GM18870 (cell line): ENCODE measurements at regions not wholly inside any gene's neighbourhood (a gene's known extent, or its start where the extent isn't known, plus 50 kb on each side); places are given as distances from the start of the nearest gene placed in this dataset.
A peak's percentile ranks its signal among the peaks of the same experiment; 100 is the strongest.

Experiments
- ATAC-seq: cut with Tn5 transposase; IDR thresholded peaks from one replicate; pipeline ENCODE4 v1.9.1; 2021; ENCODE audit warnings: moderate library complexity; ENCODE audit not compliant: unreplicated experiment

DNA sequence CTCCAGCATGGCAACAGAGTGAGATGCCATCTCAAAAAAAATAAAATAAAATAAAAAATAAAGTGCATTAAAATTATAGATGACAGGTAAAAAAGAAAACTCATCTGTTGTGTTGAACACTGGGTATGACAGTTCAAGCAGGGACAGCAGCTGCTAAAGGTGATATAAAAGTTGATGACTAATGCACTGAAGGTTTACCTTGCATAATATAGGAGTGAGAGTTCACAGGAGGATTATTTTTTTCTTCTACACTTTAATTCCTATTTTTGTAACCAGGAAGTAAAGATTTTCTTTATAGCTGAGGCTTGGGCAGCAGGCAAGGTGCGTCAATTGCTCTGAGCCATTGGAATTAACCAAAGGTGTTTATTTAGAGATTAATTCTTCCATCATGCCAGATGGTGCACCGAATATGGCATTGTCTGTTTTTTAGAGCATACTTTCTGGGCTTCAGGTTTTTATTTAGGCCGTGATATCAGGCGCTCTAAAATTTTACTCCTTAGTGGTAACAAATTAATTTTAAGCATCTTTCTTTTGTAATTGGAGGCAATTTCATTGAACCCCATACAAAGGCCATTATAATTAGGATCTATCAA is 337.0 kb upstream of the SLC10A2 start:
- no peak for ATAC-seq

DNA sequence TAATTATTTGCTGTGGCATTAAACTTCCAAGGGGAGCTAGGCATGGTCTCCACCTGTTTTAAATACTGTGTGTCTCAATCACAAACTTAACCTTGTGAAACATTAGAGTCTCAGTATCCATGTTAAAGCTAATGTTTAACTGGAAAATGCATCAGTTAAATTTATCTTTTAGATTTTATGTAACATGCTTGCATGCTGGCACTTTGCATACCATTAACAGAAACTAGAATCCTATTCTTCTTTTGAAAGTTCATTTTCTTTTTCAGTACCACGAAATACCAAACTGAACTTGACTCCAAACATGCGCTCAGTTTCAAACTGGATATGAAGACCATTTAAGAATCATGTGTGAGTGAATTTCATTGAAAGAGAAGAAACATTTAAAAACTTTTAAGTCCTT is 328.9 kb upstream of the SLC10A2 start:
- peak; percentile 52 for ATAC-seq

- ATAC-seq: no peak
These were observed 328.4 kb upstream of the SLC10A2 start for GRCh38 chr13:103394618-103395017.

DNA sequence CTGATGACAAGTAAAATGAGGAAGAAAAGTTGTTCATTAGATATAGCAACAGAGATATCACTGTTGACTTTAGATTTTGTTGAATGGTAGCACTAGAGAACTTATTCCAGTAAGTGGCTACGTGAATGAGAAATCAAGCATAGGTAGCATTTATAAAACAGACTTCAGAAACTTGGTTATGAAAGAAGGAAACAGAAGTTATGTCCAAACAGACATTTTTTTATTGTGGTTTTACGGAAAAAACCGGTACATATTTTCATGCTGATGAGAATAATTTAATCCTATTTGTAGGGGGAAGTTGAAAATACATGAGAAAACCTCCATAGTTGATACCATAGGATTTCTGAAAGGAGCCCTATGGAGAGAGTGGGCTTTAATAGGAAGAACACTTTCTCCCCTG is 325.7 kb upstream of the SLC10A2 start:
- no peak for ATAC-seq

GRCh38 chr13:103388839-103389238 is 322.6 kb upstream of the SLC10A2 start:
- no peak for ATAC-seq

DNA sequence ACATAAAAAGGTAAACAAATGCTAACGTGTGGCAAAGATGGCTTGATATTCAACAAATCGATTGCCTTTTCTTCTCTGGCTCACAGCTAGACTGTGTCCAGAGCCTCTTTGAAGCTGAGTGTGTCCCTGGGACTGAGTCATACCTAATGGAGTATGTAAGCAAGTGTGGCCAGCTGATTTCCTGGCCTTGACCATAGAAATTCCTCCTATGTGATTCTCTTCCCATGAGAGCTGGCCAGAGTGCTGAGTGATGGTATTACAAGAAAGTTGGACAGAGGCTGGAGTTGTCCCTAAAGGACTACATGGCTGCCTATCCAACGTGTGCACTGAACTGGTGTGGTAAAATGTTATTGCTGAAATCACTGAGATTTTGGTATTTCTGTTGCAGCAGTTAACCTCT is 320.1 kb upstream of the SLC10A2 start:
- ATAC-seq: no peak

- no peak for ATAC-seq
These were observed 307.7 kb upstream of the SLC10A2 start for GRCh38 chr13:103373916-103374315.

GRCh38 chr13:103371271-103371670 is 305.1 kb upstream of the SLC10A2 start:
- ATAC-seq: no peak

- ATAC-seq: no peak
These were observed 304.6 kb upstream of the SLC10A2 start for GRCh38 chr13:103370790-103371189.

DNA sequence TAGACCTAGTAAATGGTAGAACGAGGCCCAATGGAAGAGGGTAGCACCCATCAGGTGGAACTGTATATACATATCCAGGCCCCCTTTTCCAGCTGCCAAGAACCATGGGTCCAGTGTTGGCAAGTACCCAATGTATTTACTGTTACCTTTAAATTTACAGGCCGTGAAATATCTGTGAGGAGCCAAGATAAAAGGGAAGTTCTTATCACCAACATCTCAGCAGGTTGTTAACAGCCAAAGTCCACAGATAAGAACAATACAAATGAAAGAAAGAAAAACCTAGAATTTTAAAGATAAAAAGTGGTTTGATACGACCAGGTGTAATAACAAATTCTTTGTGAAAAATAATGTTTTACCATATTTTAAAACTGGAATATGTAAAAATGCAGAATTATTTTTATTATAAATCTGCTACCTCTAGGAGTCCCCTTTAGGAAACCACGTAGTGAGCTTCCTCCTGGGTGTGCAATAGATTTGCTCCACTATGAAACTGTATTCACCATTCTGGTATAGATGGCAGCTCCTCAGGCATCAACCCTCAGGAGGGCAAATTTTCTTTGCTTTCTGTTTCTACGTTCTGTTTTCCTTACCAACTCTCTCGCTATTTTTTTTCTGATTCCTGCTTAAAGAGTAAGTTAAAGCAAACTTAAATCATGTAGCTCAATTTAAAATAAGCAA is 292.2 kb upstream of the SLC10A2 start:
- no peak for ATAC-seq

- no peak for ATAC-seq
These were observed 290.1 kb upstream of the SLC10A2 start for GRCh38 chr13:103356226-103356864.

DNA sequence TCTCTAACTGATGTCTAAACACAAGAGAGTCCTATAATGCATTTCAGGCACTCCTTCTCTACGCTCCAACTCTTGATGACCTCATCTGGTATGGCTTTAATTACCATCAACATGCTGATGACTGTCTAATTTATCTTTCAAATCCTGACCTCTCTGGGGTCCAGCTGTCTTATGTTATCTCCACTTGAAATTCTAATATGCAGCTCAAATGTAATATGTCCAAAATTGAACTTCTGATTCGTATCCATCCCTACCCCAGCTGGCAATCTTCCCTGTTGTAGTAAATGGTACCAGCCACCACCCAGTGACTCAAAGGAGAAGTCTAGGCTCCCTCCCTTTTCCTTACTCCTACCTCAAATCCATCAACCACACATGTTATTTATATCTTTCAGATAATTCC is 288.0 kb upstream of the SLC10A2 start:
- no peak for ATAC-seq

GRCh38 chr13:103351035-103351828 is 285.0 kb upstream of the SLC10A2 start:
- no peak for ATAC-seq

DNA sequence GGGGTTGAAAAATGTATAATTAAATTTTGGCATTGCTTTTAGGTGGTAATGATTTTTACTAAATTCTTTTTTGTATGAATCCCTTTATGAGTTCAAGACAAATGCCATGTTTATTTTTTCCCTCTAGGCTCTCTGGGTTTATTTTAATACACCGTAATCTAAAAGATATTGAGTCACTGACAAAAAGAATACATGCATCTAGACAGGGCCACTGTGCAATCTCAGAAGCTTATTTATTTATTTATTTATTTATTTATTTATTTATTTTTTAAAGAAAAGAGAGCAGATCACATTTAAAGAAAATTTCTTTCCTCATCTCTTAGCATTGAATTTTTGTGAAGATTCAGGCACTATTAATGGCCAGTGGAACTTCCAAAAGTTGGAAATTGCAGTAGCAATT is 283.9 kb upstream of the SLC10A2 start:
- ATAC-seq: no peak

DNA sequence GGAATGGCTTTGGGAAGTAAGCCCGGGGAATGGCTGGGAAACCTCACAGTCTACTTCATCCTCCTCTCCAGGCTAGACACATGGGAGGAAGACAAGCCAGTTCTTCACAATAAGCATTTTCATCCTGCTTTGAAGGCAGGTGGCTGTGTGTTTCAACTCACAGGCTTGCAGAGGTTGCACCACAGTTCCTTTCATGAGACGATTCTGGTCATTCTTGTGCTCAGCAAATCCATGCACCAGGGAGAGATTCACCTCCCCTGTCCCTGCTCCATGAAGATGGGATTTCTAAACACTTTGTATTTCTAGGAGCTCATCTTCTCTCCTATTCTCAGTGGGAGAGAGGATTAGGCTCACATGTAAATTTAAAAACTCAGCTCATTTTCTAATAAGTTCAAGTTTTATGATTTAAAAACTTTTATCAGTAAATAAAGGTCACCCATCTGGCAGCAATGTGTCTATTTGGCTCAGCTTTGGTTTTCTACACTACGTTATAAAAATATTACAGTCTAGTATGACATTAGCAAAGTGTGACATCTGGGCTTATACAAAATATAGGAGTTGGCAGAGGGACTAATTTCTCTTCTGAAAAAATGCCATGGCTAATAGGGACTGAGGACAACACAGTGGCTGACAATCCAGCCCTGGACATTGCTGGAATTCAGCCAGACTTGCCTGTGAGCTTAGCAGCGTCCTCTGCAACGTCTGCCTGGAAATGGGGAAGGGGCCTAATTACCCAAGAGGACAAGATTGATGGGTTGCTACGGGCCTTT is 283.2 kb upstream of the SLC10A2 start:
- ATAC-seq: no peak

DNA sequence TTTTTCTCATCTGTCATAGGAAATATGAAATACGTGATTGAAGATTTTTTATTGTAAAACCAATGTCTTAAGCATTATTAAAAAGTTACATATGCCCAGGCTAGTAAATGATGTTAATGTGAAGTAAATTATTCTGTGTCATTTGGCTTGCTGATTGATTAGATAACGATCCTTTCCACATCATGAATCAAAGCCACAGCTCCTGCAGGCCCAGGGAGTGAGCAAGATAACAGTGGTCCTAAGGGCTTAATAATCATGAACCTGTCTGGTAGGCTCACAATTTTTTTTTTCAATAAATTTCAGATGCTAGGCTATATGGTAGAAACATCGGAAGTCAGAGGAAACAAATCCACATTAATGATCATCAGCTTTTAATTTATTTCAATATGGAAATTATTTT is 269.0 kb upstream of the SLC10A2 start:
- no peak for ATAC-seq

- no peak for ATAC-seq
These were observed 265.7 kb upstream of the SLC10A2 start for GRCh38 chr13:103331924-103332323.

DNA sequence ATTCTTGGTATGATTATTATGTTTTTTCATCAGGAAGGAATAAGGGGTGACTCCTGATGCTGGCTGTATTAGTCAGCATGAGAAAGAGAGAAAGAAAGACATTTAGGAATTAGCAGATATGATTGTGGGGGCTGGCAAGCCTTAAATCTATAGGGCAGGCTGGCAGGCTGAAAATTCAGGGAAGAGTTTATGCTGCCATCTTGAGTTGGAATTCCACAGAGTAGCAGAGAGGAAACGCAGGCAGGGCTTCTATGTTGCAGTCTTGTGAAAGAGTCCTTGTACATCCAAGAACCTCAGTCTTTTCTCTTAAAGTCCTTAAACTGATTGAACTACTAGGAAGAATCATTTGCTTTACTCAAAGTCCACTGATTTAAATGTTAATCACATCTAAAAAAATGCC is 262.7 kb upstream of the SLC10A2 start:
- no peak for ATAC-seq

- no peak for ATAC-seq
These were observed 260.1 kb upstream of the SLC10A2 start for GRCh38 chr13:103326326-103326725.

DNA sequence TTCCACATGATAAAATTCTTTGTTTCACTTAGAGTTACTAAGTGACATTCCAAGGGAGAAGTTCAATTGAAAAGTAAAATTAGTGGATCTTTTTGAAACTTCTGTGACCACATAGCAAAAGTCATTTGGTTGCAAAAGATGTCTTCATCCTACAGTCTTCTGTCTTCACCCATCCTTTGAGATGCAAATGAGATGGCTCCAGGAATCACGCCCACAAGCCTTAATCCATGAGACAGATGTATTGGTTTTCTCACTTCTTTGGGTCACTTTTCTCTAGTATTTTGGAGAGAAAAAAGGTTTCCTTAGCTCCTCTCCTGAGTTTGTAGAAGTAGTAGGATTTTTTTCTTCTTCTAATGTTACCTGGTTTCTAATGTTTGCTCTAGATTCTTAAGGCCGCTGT is 259.5 kb upstream of the SLC10A2 start:
- ATAC-seq: no peak

DNA sequence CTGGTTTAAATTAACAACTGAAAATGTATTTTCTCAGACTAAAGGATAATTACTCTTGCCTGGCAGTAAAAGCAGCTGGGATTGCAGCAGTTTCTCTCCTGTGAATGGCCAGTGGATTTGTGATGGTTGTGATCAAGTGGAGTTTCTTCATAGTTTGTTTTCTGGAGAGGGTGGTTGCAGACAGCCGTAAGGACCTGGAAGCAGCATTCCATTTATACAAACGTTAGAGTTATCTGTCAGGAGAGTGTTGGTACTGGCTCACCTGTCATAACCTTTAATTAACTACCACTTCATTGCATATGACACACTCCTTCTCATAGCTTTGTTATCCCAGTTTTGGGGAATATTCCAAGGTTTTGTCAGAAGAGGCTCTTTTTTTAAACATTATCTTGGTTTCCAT is 258.4 kb upstream of the SLC10A2 start:
- ATAC-seq: no peak
